A549 (cell line): ENCODE measurements at regions not wholly inside any gene's neighbourhood (a gene's known extent, or its start where the extent isn't known, plus 50 kb on each side); places are given as distances from the start of the nearest gene placed in this dataset.

Source experiments
- ATAC-seq, 2 experiments: fragments of 200-7000 bp in 1 of 2; fragments of >200 bp in 1 of 2; cut with Nextera tagmentation in 1 of 2; cut with Tn5 transposase in 1 of 2; 3 replicates each; pipeline versions ENCODE4 v1.8.0 to v1.9.1; 2018 to 2020; ENCODE audit warnings: mild to moderate bottlenecking in 1 of 2, moderate library complexity in 1 of 2
- CTCF ChIA-PET: fragments of 300-600 bp; sonication (Branson Sonifier 250); formaldehyde crosslinking; extraction: SDS; loops from one replicate; lab custom pipeline; 2021; ENCODE audit warnings: antibody characterized with exemption, inconsistent platforms; lab: Yijun Ruan, JAX
- POLR2A ChIA-PET: fragments of 350-600 bp; formaldehyde crosslinking; extraction: SDS; loops from one replicate; lab custom pipeline; 2021; ENCODE audit warnings: antibody characterized with exemption, inconsistent platforms; lab: Yijun Ruan, JAX
- DNase-seq, 2 experiments: peaks; one replicate each; pipeline versions ENCODE4 v3.0.0 to v3.0.0-alpha.2; 2011 to 2016; ENCODE audit warnings: low read depth in 1 of 2, low spot score in 1 of 2
- FAIRE-seq: peaks from 2 replicates; lab custom pipeline; 2011; peaks lifted over from hg19 to GRCh38; lab: Jason Lieb, UNC
- H3K27ac ChIP-seq, 2 experiments: fragments of >200 bp; sonication (Bioruptor Twin); formaldehyde crosslinking; 3 replicates each; pipeline ENCODE4 v1.5.1; 2016 to 2017
- H3K4me1 ChIP-seq: fragments of >200 bp; sonication (Bioruptor Twin); formaldehyde crosslinking; 3 replicates; pipeline ENCODE4 v1.6.1; 2016
- H3K4me2 ChIP-seq: fragments of >200 bp; sonication (Bioruptor Twin); formaldehyde crosslinking; 3 replicates; pipeline ENCODE4 v1.6.1; 2016
- H3K4me3 ChIP-seq: fragments of >200 bp; sonication (Bioruptor Twin); formaldehyde crosslinking; 3 replicates; pipeline ENCODE4 v1.5.1; 2016
- H3K9me3 ChIP-seq: fragments of >200 bp; sonication (Bioruptor Twin); formaldehyde crosslinking; 3 replicates; pipeline ENCODE4 v1.6.1; 2016
- BHLHE40 ChIP-seq: IDR thresholded peaks from 2 replicates; pipeline ENCODE4 v1.6.1; 2012; ENCODE audit warnings: low read depth, low read length, inconsistent platforms
- CBX8 ChIP-seq: fragments of 200-600 bp; sonication (generic); IDR thresholded peaks from 2 replicates; pipeline ENCODE4 v1.6.1; 2016
- CEBPB ChIP-seq, 2 experiments: fragments of >200 bp in 1 of 2; sonication (Bioruptor Twin) in 1 of 2; formaldehyde crosslinking in 1 of 2; IDR thresholded peaks; 2 replicates each; pipeline ENCODE4 v1.6.1; 2012 to 2016
- EHF ChIP-seq: fragments of 250-450 bp; sonication (Bioruptor Pico); IDR thresholded peaks from 2 replicates; pipeline ENCODE4 v1.5.0; 2020; ENCODE audit warnings: mild to moderate bottlenecking
- FOSB ChIP-seq: fragments of 250-450 bp; sonication (Bioruptor Pico); IDR thresholded peaks from 2 replicates; pipeline ENCODE4 v1.5.0; 2020; ENCODE audit warnings: mild to moderate bottlenecking, moderate library complexity
- FOSL2 ChIP-seq, 2 experiments: fragments of 450-650 bp in 1 of 2; fragments of >200 bp in 1 of 2; sonication (Bioruptor Twin) in 1 of 2; formaldehyde crosslinking; IDR thresholded peaks; 2 replicates each; pipeline versions ENCODE4 v1.5.0 to v1.6.1; 2016 to 2020; ENCODE audit warnings: mild to moderate bottlenecking in 1 of 2, moderate library complexity in 1 of 2
- FOXS1 ChIP-seq: fragments of 250-450 bp; sonication (Bioruptor Pico); IDR thresholded peaks from 2 replicates; pipeline ENCODE4 v1.5.0; 2020; ENCODE audit warnings: mild to moderate bottlenecking, moderate library complexity
- HEYL ChIP-seq: fragments of 250-450 bp; sonication (Bioruptor Pico); IDR thresholded peaks from 2 replicates; pipeline ENCODE4 v1.8.0; 2021; ENCODE audit warnings: mild to moderate bottlenecking, moderate library complexity
- HOXA7 ChIP-seq: fragments of 250-450 bp; sonication (Bioruptor Pico); IDR thresholded peaks from 2 replicates; pipeline ENCODE4 v1.5.0; 2020; ENCODE audit warnings: mild to moderate bottlenecking, moderate library complexity
- HOXB13 ChIP-seq: fragments of 250-450 bp; sonication (Bioruptor Pico); IDR thresholded peaks from 2 replicates; pipeline ENCODE4 v1.5.0; 2020; ENCODE audit warnings: low read depth, mild to moderate bottlenecking, moderate library complexity
- HOXB5 ChIP-seq: fragments of 250-450 bp; sonication (Bioruptor Pico); IDR thresholded peaks from 2 replicates; pipeline ENCODE4 v1.5.0; 2020; ENCODE audit warnings: mild to moderate bottlenecking, moderate library complexity
- JUNB ChIP-seq: fragments of >200 bp; sonication (Bioruptor Twin); formaldehyde crosslinking; IDR thresholded peaks from 2 replicates; pipeline ENCODE4 v1.6.1; 2016
- KDM1A ChIP-seq: fragments of 200-600 bp; sonication (generic); IDR thresholded peaks from 2 replicates; pipeline ENCODE4 v1.6.1; 2016; ENCODE audit warnings: low read depth, mild to moderate bottlenecking
- KDM5A ChIP-seq: fragments of 200-600 bp; sonication (generic); IDR thresholded peaks from 2 replicates; pipeline ENCODE4 v1.6.1; 2016; ENCODE audit warnings: antibody characterized with exemption, mild to moderate bottlenecking
- MAFK ChIP-seq: fragments of 450-650 bp; IDR thresholded peaks from 2 replicates; pipeline ENCODE4 v1.6.1; 2014; ENCODE audit not compliant: partially characterized antibody
- NFE2L2 ChIP-seq: fragments of 150-350 bp; conservative IDR thresholded peaks from 2 replicates; pipeline ENCODE4 v1.6.1; 2014; ENCODE audit warnings: low read length
- NPAS2 ChIP-seq: fragments of 250-450 bp; sonication (Bioruptor Pico); IDR thresholded peaks from 2 replicates; pipeline ENCODE4 v1.8.0; 2022; ENCODE audit warnings: mild to moderate bottlenecking, moderate library complexity, borderline replicate concordance
- NR3C1 ChIP-seq: fragments of >200 bp; sonication (Bioruptor Twin); formaldehyde crosslinking; IDR thresholded peaks from 3 replicates; pipeline ENCODE4 v1.6.1; 2017
- RFX5 ChIP-seq: fragments of 450-650 bp; IDR thresholded peaks from 2 replicates; pipeline ENCODE4 v1.7.1; 2014; ENCODE audit warnings: antibody characterized with exemption, mild to moderate bottlenecking, moderate library complexity
- RNF2 ChIP-seq: fragments of 200-600 bp; sonication (generic); IDR thresholded peaks from 2 replicates; pipeline ENCODE4 v1.6.1; 2016; ENCODE audit warnings: low read depth, mild to moderate bottlenecking, antibody characterized with exemption, moderate library complexity, borderline replicate concordance
- SMC3 ChIP-seq: fragments of >200 bp; sonication (Bioruptor Twin); formaldehyde crosslinking; IDR thresholded peaks from 3 replicates; pipeline ENCODE4 v1.6.1; 2018; ENCODE audit warnings: inconsistent platforms
- ZC3H11A ChIP-seq: fragments of 450-650 bp; IDR thresholded peaks from 2 replicates; pipeline ENCODE4 v1.6.1; 2014; ENCODE audit warnings: antibody characterized with exemption, mild to moderate bottlenecking
- ZFP36 ChIP-seq: fragments of 450-650 bp; IDR thresholded peaks from 2 replicates; pipeline ENCODE4 v1.6.1; 2014; ENCODE audit warnings: borderline replicate concordance; ENCODE audit not compliant: partially characterized antibody
- ZNF302 ChIP-seq: fragments of 250-450 bp; sonication (Bioruptor Pico); IDR thresholded peaks from 2 replicates; pipeline ENCODE4 v1.9.0; 2021; ENCODE audit warnings: inconsistent platforms, mild to moderate bottlenecking, moderate library complexity
- ZSCAN20 ChIP-seq: fragments of 250-450 bp; sonication (Bioruptor Pico); IDR thresholded peaks from 2 replicates; pipeline ENCODE4 v1.8.0; 2022; ENCODE audit warnings: mild to moderate bottlenecking, moderate library complexity
- WGBS: methylation state at CpG from one replicate; pipeline ENCODE4 v1.1.6; 2017; ENCODE audit errors: missing lambda C conversion rate; 5-methylcytosine and 5-hydroxymethylcytosine counted together
- TF ChIP-seq, protein P1 (sequence below): fragments of 250-450 bp; sonication (Bioruptor Pico); IDR thresholded peaks from 2 replicates; pipeline ENCODE4 v1.5.0; 2020; ENCODE audit warnings: low read depth, mild to moderate bottlenecking, moderate library complexity
- TF ChIP-seq, protein P2 (sequence below): fragments of 150-350 bp; IDR thresholded peaks from 2 replicates; pipeline ENCODE4 v1.6.1; 2014; ENCODE audit warnings: low read depth, mild to moderate bottlenecking, low read length
- TF ChIP-seq, protein P3 (sequence below): fragments of >200 bp; sonication (Bioruptor Twin); formaldehyde crosslinking; IDR thresholded peaks from 3 replicates; pipeline ENCODE4 v1.5.1; 2016
- TF ChIP-seq, protein P4 (sequence below): IDR thresholded peaks from 2 replicates; pipeline ENCODE4 v1.6.1; 2012
- TF ChIP-seq, protein P5 (sequence below): IDR thresholded peaks from 2 replicates; pipeline ENCODE4 v1.6.1; 2012
- TF ChIP-seq, protein P6 (sequence below): fragments of >200 bp; sonication (Bioruptor Twin); formaldehyde crosslinking; IDR thresholded peaks from 3 replicates; pipeline ENCODE4 v1.6.1; 2016

DNA sequence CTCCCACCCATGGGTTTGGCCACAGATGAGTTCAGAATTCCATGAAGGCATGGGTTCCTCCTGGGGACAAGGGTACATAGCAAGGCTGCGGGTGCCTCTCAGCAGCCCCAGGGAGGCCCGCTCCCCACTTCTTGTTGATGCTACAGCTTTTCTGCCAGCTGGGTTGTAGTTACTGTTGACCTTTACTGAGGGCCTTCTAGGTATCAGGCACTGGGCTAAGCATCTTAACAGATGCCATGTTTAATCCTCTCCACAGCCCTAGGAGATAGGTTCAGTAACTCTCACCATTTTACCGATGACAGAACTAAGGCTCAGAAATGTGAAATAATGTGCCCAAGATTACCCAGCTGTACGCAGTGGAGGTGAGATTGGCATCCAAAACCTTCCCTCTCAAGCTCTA lies 54.3 kb upstream of the DLX4 start:
- CTCF ChIA-PET: interaction anchor here (1.1 to 62.1 kb wide), 5 partner anchors 9 to 99 kb away, joined by 3 to 2613 read pairs (median 4); partner anchors contain the start of genes DLX3 and DLX4
- FAIRE-seq (peak; percentile 13), DNase-seq (no peak), ATAC-seq (no peak)
- H3K27ac ChIP-seq: no peak overlapping the region
- H3K4me2 ChIP-seq: no peak overlapping the region
- no peaks in the 10 kb centered on the region for H3K9me3 ChIP-seq
- TF ChIP-seq NFE2L2 (no peak), NR3C1 (no peak), HOXB5 (CRISPR knock-in tag) (no peak), BHLHE40 (no peak), EHF (CRISPR knock-in tag) (no peak), FOXS1 (CRISPR knock-in tag) (no peak), MAFK (no peak), RFX5 (no peak), SMC3 (no peak), ZC3H11A (no peak), CBX8 (no peak), JUNB (no peak), HEYL (CRISPR knock-in tag) (no peak), ZSCAN20 (CRISPR knock-in tag) (no peak)
- TF ChIP-seq, protein P1, sequence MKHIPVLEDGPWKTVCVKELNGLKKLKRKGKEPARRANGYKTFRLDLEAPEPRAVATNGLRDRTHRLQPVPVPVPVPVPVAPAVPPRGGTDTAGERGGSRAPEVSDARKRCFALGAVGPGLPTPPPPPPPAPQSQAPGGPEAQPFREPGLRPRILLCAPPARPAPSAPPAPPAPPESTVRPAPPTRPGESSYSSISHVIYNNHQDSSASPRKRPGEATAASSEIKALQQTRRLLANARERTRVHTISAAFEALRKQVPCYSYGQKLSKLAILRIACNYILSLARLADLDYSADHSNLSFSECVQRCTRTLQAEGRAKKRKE (CRISPR knock-in tag): no peak
- TF ChIP-seq, protein P2, sequence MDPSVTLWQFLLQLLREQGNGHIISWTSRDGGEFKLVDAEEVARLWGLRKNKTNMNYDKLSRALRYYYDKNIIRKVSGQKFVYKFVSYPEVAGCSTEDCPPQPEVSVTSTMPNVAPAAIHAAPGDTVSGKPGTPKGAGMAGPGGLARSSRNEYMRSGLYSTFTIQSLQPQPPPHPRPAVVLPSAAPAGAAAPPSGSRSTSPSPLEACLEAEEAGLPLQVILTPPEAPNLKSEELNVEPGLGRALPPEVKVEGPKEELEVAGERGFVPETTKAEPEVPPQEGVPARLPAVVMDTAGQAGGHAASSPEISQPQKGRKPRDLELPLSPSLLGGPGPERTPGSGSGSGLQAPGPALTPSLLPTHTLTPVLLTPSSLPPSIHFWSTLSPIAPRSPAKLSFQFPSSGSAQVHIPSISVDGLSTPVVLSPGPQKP: no peak
- TF ChIP-seq, protein P3, sequence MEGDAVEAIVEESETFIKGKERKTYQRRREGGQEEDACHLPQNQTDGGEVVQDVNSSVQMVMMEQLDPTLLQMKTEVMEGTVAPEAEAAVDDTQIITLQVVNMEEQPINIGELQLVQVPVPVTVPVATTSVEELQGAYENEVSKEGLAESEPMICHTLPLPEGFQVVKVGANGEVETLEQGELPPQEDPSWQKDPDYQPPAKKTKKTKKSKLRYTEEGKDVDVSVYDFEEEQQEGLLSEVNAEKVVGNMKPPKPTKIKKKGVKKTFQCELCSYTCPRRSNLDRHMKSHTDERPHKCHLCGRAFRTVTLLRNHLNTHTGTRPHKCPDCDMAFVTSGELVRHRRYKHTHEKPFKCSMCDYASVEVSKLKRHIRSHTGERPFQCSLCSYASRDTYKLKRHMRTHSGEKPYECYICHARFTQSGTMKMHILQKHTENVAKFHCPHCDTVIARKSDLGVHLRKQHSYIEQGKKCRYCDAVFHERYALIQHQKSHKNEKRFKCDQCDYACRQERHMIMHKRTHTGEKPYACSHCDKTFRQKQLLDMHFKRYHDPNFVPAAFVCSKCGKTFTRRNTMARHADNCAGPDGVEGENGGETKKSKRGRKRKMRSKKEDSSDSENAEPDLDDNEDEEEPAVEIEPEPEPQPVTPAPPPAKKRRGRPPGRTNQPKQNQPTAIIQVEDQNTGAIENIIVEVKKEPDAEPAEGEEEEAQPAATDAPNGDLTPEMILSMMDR: no peak
- TF ChIP-seq, protein P4, sequence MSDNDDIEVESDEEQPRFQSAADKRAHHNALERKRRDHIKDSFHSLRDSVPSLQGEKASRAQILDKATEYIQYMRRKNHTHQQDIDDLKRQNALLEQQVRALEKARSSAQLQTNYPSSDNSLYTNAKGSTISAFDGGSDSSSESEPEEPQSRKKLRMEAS: no peak
- H3K4me1 ChIP-seq: peaks cover 20% of the 10 kb centered on the region
- H3K4me3 ChIP-seq: no peak overlapping the region
- POLR2A ChIA-PET: no interaction called here
- WGBS: 90% methylated on average over 4 of the region's 4 CpGs

DNA sequence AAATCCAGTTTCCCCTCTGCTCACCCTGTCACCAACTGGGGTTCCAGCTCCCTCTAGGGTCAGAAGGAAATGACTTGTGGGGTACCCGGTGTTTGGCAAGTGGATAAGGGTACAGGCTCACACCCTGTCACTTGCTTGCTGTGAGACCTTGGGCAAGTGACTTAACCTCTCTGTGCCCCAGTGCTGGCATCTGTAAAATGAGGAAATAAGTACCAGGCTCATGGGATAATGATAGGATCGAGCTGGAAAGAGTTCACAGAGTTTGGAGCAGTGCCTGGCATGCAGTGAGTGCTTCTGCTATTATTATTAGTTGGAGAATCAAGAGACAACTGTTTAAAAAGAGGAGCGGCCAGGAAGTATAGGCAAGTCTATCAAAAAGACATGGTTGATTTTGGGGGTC lies 53.7 kb upstream of the DLX4 start:
- ChIA-PET CTCF (interaction anchor here (1.1 to 62.1 kb wide), 5 partner anchors 8 to 54 kb away, joined by 3 to 2613 read pairs (median 4); partner anchors contain the start of genes DLX3 and DLX4), POLR2A (no interaction called here)

DNA sequence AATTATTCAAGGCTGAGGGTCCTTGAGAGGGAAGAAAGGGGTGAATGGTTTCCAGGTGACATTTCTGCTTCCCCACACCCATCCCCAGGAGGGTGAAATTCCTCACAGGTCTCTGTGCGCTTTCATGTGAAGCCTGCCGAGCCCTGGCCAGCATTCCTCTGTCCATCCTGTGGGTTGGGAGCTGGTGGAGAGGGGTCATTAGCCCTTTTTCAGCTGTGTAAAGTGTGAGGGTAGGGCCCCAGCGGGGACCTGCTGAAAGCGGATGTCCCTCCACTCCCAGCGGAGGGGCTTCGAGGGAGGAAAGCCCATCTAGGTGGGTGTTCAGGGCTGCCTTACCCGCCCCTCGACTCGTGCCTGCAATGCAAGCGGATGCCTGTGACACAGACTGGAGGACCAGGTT lies 53.3 kb upstream of the DLX4 start:
- FAIRE-seq (no peak), ATAC-seq (no peak), DNase-seq (no peak)
- WGBS: 78% methylated on average over 10 of the region's 10 CpGs
- Histone ChIP-seq H3K4me3 (no peak overlapping the region), H3K4me1 (peaks cover 20% of the 10 kb centered on the region), H3K9me3 (no peaks in the 10 kb centered on the region), H3K4me2 (no peak overlapping the region), H3K27ac (no peak overlapping the region)
- ChIA-PET CTCF (interaction anchor here (1.3 to 62.1 kb wide), 5 partner anchors 10 to 50 kb away, joined by 4 to 2613 read pairs (median 8); partner anchors contain the start of genes DLX3 and DLX4), POLR2A (no interaction called here)
- TF ChIP-seq KDM1A (no peak), ZNF302 (CRISPR knock-in tag) (no peak), CEBPB (IDR thresholded peaks at IDR 0.05) (no peak), NFE2L2 (no peak), HOXB5 (CRISPR knock-in tag) (no peak), NPAS2 (CRISPR knock-in tag) (no peak), BHLHE40 (no peak), HOXA7 (no peak), RNF2 (no peak), HOXB13 (CRISPR knock-in tag) (no peak), FOSB (CRISPR knock-in tag) (no peak), FOSL2 (IDR thresholded peaks at IDR 0.05) (no peak), FOSL2 (CRISPR knock-in tag; IDR thresholded peaks at IDR 0.05) (no peak), KDM5A (no peak)
- TF ChIP-seq, protein P5, sequence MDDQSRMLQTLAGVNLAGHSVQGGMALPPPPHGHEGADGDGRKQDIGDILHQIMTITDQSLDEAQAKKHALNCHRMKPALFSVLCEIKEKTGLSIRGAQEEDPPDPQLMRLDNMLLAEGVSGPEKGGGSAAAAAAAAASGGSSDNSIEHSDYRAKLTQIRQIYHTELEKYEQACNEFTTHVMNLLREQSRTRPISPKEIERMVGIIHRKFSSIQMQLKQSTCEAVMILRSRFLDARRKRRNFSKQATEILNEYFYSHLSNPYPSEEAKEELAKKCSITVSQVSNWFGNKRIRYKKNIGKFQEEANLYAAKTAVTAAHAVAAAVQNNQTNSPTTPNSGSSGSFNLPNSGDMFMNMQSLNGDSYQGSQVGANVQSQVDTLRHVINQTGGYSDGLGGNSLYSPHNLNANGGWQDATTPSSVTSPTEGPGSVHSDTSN: no peak
- TF ChIP-seq, protein P6, sequence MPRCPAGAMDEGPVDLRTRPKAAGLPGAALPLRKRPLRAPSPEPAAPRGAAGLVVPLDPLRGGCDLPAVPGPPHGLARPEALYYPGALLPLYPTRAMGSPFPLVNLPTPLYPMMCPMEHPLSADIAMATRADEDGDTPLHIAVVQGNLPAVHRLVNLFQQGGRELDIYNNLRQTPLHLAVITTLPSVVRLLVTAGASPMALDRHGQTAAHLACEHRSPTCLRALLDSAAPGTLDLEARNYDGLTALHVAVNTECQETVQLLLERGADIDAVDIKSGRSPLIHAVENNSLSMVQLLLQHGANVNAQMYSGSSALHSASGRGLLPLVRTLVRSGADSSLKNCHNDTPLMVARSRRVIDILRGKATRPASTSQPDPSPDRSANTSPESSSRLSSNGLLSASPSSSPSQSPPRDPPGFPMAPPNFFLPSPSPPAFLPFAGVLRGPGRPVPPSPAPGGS: no peak

More for the DNA sequence above, 53.7 kb upstream of the DLX4 start:
- no peak for FAIRE-seq
- TF ChIP-seq ZFP36 (peak; percentile 32), ZNF302 (CRISPR knock-in tag) (no peak)
- TF ChIP-seq, all 56 proteins: peak for 1
- no peak overlapping the region for H3K4me2 ChIP-seq
- H3K9me3 ChIP-seq: no peaks in the 10 kb centered on the region
- no peak for ATAC-seq
- no peak overlapping the region for H3K27ac ChIP-seq
- H3K4me1 ChIP-seq: peaks cover 20% of the 10 kb centered on the region
- no peak overlapping the region for H3K4me3 ChIP-seq
- 32% methylated on average over 3 of the region's 3 CpGs for WGBS
- DNase-seq: no peak
